ENCODE measurements at regions not wholly inside any gene's neighbourhood (a gene's known extent, or its start where the extent isn't known, plus 50 kb on each side); places are given as distances from the start of the nearest gene placed in this dataset.
"Not testable (repeated sequence)": the region's sequence is repeated elsewhere in the genome, so short reads cannot be mapped to it uniquely, and the experiment has no call there.

- not testable (repeated sequence) for TF ChIP-seq CTCF, POLR2A (IDR thresholded peaks at IDR 0.05)
These were observed 191.3 kb upstream of the DDX18 start for GRCh38 chr2:117623175-117623574.

Data from Peyer's patch (tissue), 4 donors.